ENCODE measurements at regions not wholly inside any gene's neighbourhood (a gene's known extent, or its start where the extent isn't known, plus 50 kb on each side); places are given as distances from the start of the nearest gene placed in this dataset.

GRCh38 chr10:105697290-105697780 is 1056.2 kb downstream of the SORCS3 start:
- FAIRE-seq (no peak), DNase-seq (ENCODE audit: insufficient read length) (no peak)
- TF ChIP-seq TAF1 (IDR thresholded peaks at IDR 0.05; ENCODE audit: borderline replicate concordance, low read depth, low read length) = no peak
- no peak for TF ChIP-seq POLR2AphosphoS5 (IDR thresholded peaks at IDR 0.05; ENCODE audit: low read depth, low read length)
- no peak for TF ChIP-seq POLR2A (IDR thresholded peaks at IDR 0.05; ENCODE audit: low read depth, low read length)

GRCh38 chr10:105691811-105692210 is 1050.7 kb downstream of the SORCS3 start:
- no peak for DNase-seq (ENCODE audit: insufficient read length)

GRCh38 chr10:105682911-105683310 is 1041.8 kb downstream of the SORCS3 start:
- FAIRE-seq (no peak), DNase-seq (ENCODE audit: insufficient read length) (no peak)
- TF ChIP-seq POLR2AphosphoS5 (IDR thresholded peaks at IDR 0.05; ENCODE audit: low read depth, low read length) (no peak), TAF1 (IDR thresholded peaks at IDR 0.05; ENCODE audit: borderline replicate concordance, low read depth, low read length) (no peak), POLR2A (IDR thresholded peaks at IDR 0.05; ENCODE audit: low read depth, low read length) (no peak)

More at GRCh38 chr10:105691811-105692210, 1050.7 kb downstream of the SORCS3 start:
- TF ChIP-seq TAF1 (IDR thresholded peaks at IDR 0.05; ENCODE audit: borderline replicate concordance, low read depth, low read length) (no peak), POLR2AphosphoS5 (IDR thresholded peaks at IDR 0.05; ENCODE audit: low read depth, low read length) (no peak), POLR2A (IDR thresholded peaks at IDR 0.05; ENCODE audit: low read depth, low read length) (no peak)
- no peak for FAIRE-seq

GRCh38 chr10:105681051-105681450 is 1040.0 kb downstream of the SORCS3 start:
- TF ChIP-seq POLR2A (IDR thresholded peaks at IDR 0.05; ENCODE audit: low read depth, low read length) = no peak
- TF ChIP-seq TAF1 (IDR thresholded peaks at IDR 0.05; ENCODE audit: borderline replicate concordance, low read depth, low read length) = no peak
- no peak for TF ChIP-seq POLR2AphosphoS5 (IDR thresholded peaks at IDR 0.05; ENCODE audit: low read depth, low read length)
- DNase-seq (ENCODE audit: insufficient read length) = no peak
- no peak for FAIRE-seq

- no peak for DNase-seq (ENCODE audit: insufficient read length)
- TF ChIP-seq TAF1 (IDR thresholded peaks at IDR 0.05; ENCODE audit: borderline replicate concordance, low read depth, low read length) (no peak), POLR2AphosphoS5 (IDR thresholded peaks at IDR 0.05; ENCODE audit: low read depth, low read length) (no peak)
- FAIRE-seq = no peak
Measured at GRCh38 chr10:105679781-105680180, 1038.7 kb downstream of the SORCS3 start.

- no peak for DNase-seq (ENCODE audit: insufficient read length)
- FAIRE-seq = no peak
- no peak for TF ChIP-seq POLR2A (IDR thresholded peaks at IDR 0.05; ENCODE audit: low read depth, low read length)
- TF ChIP-seq POLR2AphosphoS5 (IDR thresholded peaks at IDR 0.05; ENCODE audit: low read depth, low read length) = no peak
- no peak for TF ChIP-seq TAF1 (IDR thresholded peaks at IDR 0.05; ENCODE audit: borderline replicate concordance, low read depth, low read length)
Measured at GRCh38 chr10:105675333-105675732, 1034.2 kb downstream of the SORCS3 start.

GRCh38 chr10:105674448-105674847 is 1033.4 kb downstream of the SORCS3 start:
- no peak for FAIRE-seq
- DNase-seq (ENCODE audit: insufficient read length) = no peak
- TF ChIP-seq POLR2AphosphoS5 (IDR thresholded peaks at IDR 0.05; ENCODE audit: low read depth, low read length) (no peak), TAF1 (IDR thresholded peaks at IDR 0.05; ENCODE audit: borderline replicate concordance, low read depth, low read length) (no peak), POLR2A (IDR thresholded peaks at IDR 0.05; ENCODE audit: low read depth, low read length) (no peak)

- DNase-seq (ENCODE audit: insufficient read length) (no peak), FAIRE-seq (no peak)
- TF ChIP-seq TAF1 (IDR thresholded peaks at IDR 0.05; ENCODE audit: borderline replicate concordance, low read depth, low read length) = no peak
- no peak for TF ChIP-seq POLR2AphosphoS5 (IDR thresholded peaks at IDR 0.05; ENCODE audit: low read depth, low read length)
- no peak for TF ChIP-seq POLR2A (IDR thresholded peaks at IDR 0.05; ENCODE audit: low read depth, low read length)
Measured at GRCh38 chr10:105658696-105659095, 1017.6 kb downstream of the SORCS3 start.

GRCh38 chr10:105656856-105657255 is 1015.8 kb downstream of the SORCS3 start:
- TF ChIP-seq POLR2AphosphoS5 (IDR thresholded peaks at IDR 0.05; ENCODE audit: low read depth, low read length) (no peak), TAF1 (IDR thresholded peaks at IDR 0.05; ENCODE audit: borderline replicate concordance, low read depth, low read length) (no peak), POLR2A (IDR thresholded peaks at IDR 0.05; ENCODE audit: low read depth, low read length) (no peak)
- DNase-seq (ENCODE audit: insufficient read length) (no peak), FAIRE-seq (no peak)

- DNase-seq (ENCODE audit: insufficient read length) (no peak), FAIRE-seq (no peak)
- TF ChIP-seq TAF1 (IDR thresholded peaks at IDR 0.05; ENCODE audit: borderline replicate concordance, low read depth, low read length) = no peak
- no peak for TF ChIP-seq POLR2AphosphoS5 (IDR thresholded peaks at IDR 0.05; ENCODE audit: low read depth, low read length)
- no peak for TF ChIP-seq POLR2A (IDR thresholded peaks at IDR 0.05; ENCODE audit: low read depth, low read length)
Measured at GRCh38 chr10:105650306-105650705, 1009.2 kb downstream of the SORCS3 start.

- FAIRE-seq = no peak
- DNase-seq (ENCODE audit: insufficient read length) = no peak
- TF ChIP-seq POLR2A (IDR thresholded peaks at IDR 0.05; ENCODE audit: low read depth, low read length) (no peak), POLR2AphosphoS5 (IDR thresholded peaks at IDR 0.05; ENCODE audit: low read depth, low read length) (no peak), TAF1 (IDR thresholded peaks at IDR 0.05; ENCODE audit: borderline replicate concordance, low read depth, low read length) (no peak)
Measured at GRCh38 chr10:105647354-105647753, 1006.3 kb downstream of the SORCS3 start.

GRCh38 chr10:105644978-105645377 is 1003.9 kb downstream of the SORCS3 start:
- FAIRE-seq = no peak
- no peak for DNase-seq (ENCODE audit: insufficient read length)
- TF ChIP-seq TAF1 (IDR thresholded peaks at IDR 0.05; ENCODE audit: borderline replicate concordance, low read depth, low read length) (no peak), POLR2A (IDR thresholded peaks at IDR 0.05; ENCODE audit: low read depth, low read length) (no peak), POLR2AphosphoS5 (IDR thresholded peaks at IDR 0.05; ENCODE audit: low read depth, low read length) (no peak)

All from GM12892 (cell line).